ENCODE measurements at regions not wholly inside any gene's neighbourhood (a gene's known extent, or its start where the extent isn't known, plus 50 kb on each side); places are given as distances from the start of the nearest gene placed in this dataset.

- Histone ChIP-seq H3K27me3 (ENCODE audit: control insufficient read depth in 1 of 2, insufficient read depth in 1 of 2, low read length in 2 of 2) (no peaks in the 10 kb centered on the region), H3K79me1 (replicated peaks; ENCODE audit: low read length, poor library complexity, severe bottlenecking) (no peaks in the 10 kb centered on the region), H3K4me2 (ENCODE audit: low read length, poor library complexity, severe bottlenecking) (no peak overlapping the region), H4K91ac (ENCODE audit: low read length) (no peak overlapping the region), H2BK12ac (ENCODE audit: low read length in 2 of 2) (no peak overlapping the region), H3K23ac (ENCODE audit: low read length in 2 of 2) (no peak overlapping the region), H3K36me3 (ENCODE audit: control insufficient read depth in 1 of 2, insufficient read depth in 2 of 2, low read depth in 1 of 2, low read length in 2 of 2) (no peaks in the 10 kb centered on the region), H2BK120ac (ENCODE audit: low read depth, low read length) (no peak overlapping the region), H3K14ac (ENCODE audit: low read length in 2 of 2) (no peak overlapping the region), H3K4ac (ENCODE audit: low read depth in 1 of 2, low read length in 2 of 2) (no peak overlapping the region), H3K27ac (ENCODE audit: low read length, poor library complexity, severe bottlenecking) (no peak overlapping the region), H2AFZ (ENCODE audit: low read depth, low read length) (no peak overlapping the region), H2AK5ac (ENCODE audit: low read length, severe bottlenecking) (no peak overlapping the region), H2BK5ac (ENCODE audit: low read depth, low read length, poor library complexity, severe bottlenecking) (no peak overlapping the region), H3K18ac (ENCODE audit: low read depth in 1 of 2, low read length in 2 of 2) (no peak overlapping the region), H4K8ac (ENCODE audit: low read length) (no peak overlapping the region), H2BK15ac (ENCODE audit: low read depth, poor library complexity, severe bottlenecking) (no peak overlapping the region), H3K4me1 (ENCODE audit: control insufficient read depth, insufficient read depth, low read depth, low read length) (no peaks in the 10 kb centered on the region), H3K4me3 (ENCODE audit: insufficient read depth in 1 of 2, low read depth in 1 of 2, low read length in 2 of 2) (no peak overlapping the region), H3K9ac (ENCODE audit: low read length) (no peak overlapping the region), H3K9me3 (ENCODE audit: control insufficient read depth, low read length) (peaks cover 12% of the 10 kb centered on the region)
- DNase-seq, result no peak
These were observed 766.2 kb upstream of the KIRREL3 start for GRCh38 chr11:127766734-127767133.

GRCh38 chr11:127738771-127739286, 738.3 kb upstream of the KIRREL3 start:
- H3K27ac ChIP-seq (ENCODE audit: low read length, poor library complexity, severe bottlenecking), result no peak overlapping the region
- H3K9ac ChIP-seq (ENCODE audit: low read length), result no peak overlapping the region
- DNase-seq, result no peak
- no peak overlapping the region for H2AK5ac ChIP-seq (ENCODE audit: low read length, severe bottlenecking)
- H3K4me2 ChIP-seq (ENCODE audit: low read length, poor library complexity, severe bottlenecking), result no peak overlapping the region
- no peak overlapping the region for H2BK15ac ChIP-seq (ENCODE audit: low read depth, poor library complexity, severe bottlenecking)
- no peak overlapping the region for H3K23ac ChIP-seq (ENCODE audit: low read length in 2 of 2)
- H3K27me3 ChIP-seq (ENCODE audit: control insufficient read depth in 1 of 2, insufficient read depth in 1 of 2, low read length in 2 of 2), result no peaks in the 10 kb centered on the region
- no peak overlapping the region for H2AFZ ChIP-seq (ENCODE audit: low read depth, low read length)
- no peak overlapping the region for H3K18ac ChIP-seq (ENCODE audit: low read depth in 1 of 2, low read length in 2 of 2)
- H2BK12ac ChIP-seq (ENCODE audit: low read length in 2 of 2), result no peak overlapping the region
- no peak overlapping the region for H2BK5ac ChIP-seq (ENCODE audit: low read depth, low read length, poor library complexity, severe bottlenecking)
- no peak overlapping the region for H3K14ac ChIP-seq (ENCODE audit: low read length in 2 of 2)
- H3K79me1 ChIP-seq (replicated peaks; ENCODE audit: low read length, poor library complexity, severe bottlenecking), result no peaks in the 10 kb centered on the region
- H4K8ac ChIP-seq (ENCODE audit: low read length), result no peak overlapping the region
- no peaks in the 10 kb centered on the region for H3K9me3 ChIP-seq (ENCODE audit: control insufficient read depth, low read length)
- no peak overlapping the region for H4K91ac ChIP-seq (ENCODE audit: low read length)
- WGBS, result 75% methylated on average over 2 of the region's 5 CpGs
- H2BK120ac ChIP-seq (ENCODE audit: low read depth, low read length), result no peak overlapping the region
- H3K36me3 ChIP-seq (ENCODE audit: control insufficient read depth in 1 of 2, insufficient read depth in 2 of 2, low read depth in 1 of 2, low read length in 2 of 2), result no peaks in the 10 kb centered on the region
- H3K4ac ChIP-seq (ENCODE audit: low read depth in 1 of 2, low read length in 2 of 2), result no peak overlapping the region
- no peaks in the 10 kb centered on the region for H3K4me1 ChIP-seq (ENCODE audit: control insufficient read depth, insufficient read depth, low read depth, low read length)
- no peak overlapping the region for H3K4me3 ChIP-seq (ENCODE audit: insufficient read depth in 1 of 2, low read depth in 1 of 2, low read length in 2 of 2)

DNA sequence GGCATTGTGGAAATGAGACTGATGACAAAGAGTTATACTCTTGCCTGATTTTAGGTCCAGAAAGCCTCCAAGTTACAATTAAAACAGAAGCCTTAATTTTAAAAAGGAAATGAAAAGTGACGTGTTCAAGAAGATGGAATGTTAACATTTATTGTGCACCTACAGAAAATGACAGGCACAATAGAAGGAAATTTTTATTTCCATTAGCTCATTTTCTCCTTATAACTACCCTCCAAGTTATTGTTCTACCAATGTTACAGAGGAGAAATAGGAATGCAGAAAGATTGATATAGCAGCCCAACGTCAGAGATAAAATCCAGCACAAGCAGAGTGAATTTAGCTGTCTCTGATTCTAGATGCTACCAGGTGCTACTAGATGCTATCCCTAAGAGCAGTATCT, 736.9 kb upstream of the KIRREL3 start:
- Histone ChIP-seq H3K36me3 (ENCODE audit: control insufficient read depth in 1 of 2, insufficient read depth in 2 of 2, low read depth in 1 of 2, low read length in 2 of 2) (no peaks in the 10 kb centered on the region), H2AFZ (ENCODE audit: low read depth, low read length) (no peak overlapping the region), H2BK5ac (ENCODE audit: low read depth, low read length, poor library complexity, severe bottlenecking) (no peak overlapping the region), H3K14ac (ENCODE audit: low read length in 2 of 2) (no peak overlapping the region), H3K4ac (ENCODE audit: low read depth in 1 of 2, low read length in 2 of 2) (no peak overlapping the region), H3K79me1 (replicated peaks; ENCODE audit: low read length, poor library complexity, severe bottlenecking) (no peaks in the 10 kb centered on the region), H3K9ac (ENCODE audit: low read length) (no peak overlapping the region), H3K4me2 (ENCODE audit: low read length, poor library complexity, severe bottlenecking) (no peak overlapping the region), H3K9me3 (ENCODE audit: control insufficient read depth, low read length) (no peaks in the 10 kb centered on the region), H2BK15ac (ENCODE audit: low read depth, poor library complexity, severe bottlenecking) (no peak overlapping the region), H4K91ac (ENCODE audit: low read length) (no peak overlapping the region), H3K23ac (ENCODE audit: low read length in 2 of 2) (no peak overlapping the region), H2BK12ac (ENCODE audit: low read length in 2 of 2) (no peak overlapping the region), H3K4me3 (ENCODE audit: insufficient read depth in 1 of 2, low read depth in 1 of 2, low read length in 2 of 2) (no peak overlapping the region), H3K4me1 (ENCODE audit: control insufficient read depth, insufficient read depth, low read depth, low read length) (no peaks in the 10 kb centered on the region), H2AK5ac (ENCODE audit: low read length, severe bottlenecking) (no peak overlapping the region), H2BK120ac (ENCODE audit: low read depth, low read length) (no peak overlapping the region), H4K8ac (ENCODE audit: low read length) (no peak overlapping the region), H3K18ac (ENCODE audit: low read depth in 1 of 2, low read length in 2 of 2) (no peak overlapping the region), H3K27ac (ENCODE audit: low read length, poor library complexity, severe bottlenecking) (no peak overlapping the region), H3K27me3 (ENCODE audit: control insufficient read depth in 1 of 2, insufficient read depth in 1 of 2, low read length in 2 of 2) (no peaks in the 10 kb centered on the region)
- DNase-seq, result no peak
- WGBS, result no CpG with 5 or more reads among the region's 2 CpGs

- Histone ChIP-seq H3K14ac (ENCODE audit: low read length in 2 of 2) (no peak overlapping the region), H3K4me3 (ENCODE audit: insufficient read depth in 1 of 2, low read depth in 1 of 2, low read length in 2 of 2) (no peak overlapping the region), H2AK5ac (ENCODE audit: low read length, severe bottlenecking) (no peak overlapping the region), H3K36me3 (ENCODE audit: control insufficient read depth in 1 of 2, insufficient read depth in 2 of 2, low read depth in 1 of 2, low read length in 2 of 2) (no peaks in the 10 kb centered on the region), H3K9ac (ENCODE audit: low read length) (no peak overlapping the region), H3K4ac (ENCODE audit: low read depth in 1 of 2, low read length in 2 of 2) (no peak overlapping the region), H3K9me3 (ENCODE audit: control insufficient read depth, low read length) (peaks cover 6% of the 10 kb centered on the region), H2BK12ac (ENCODE audit: low read length in 2 of 2) (no peak overlapping the region), H3K27me3 (ENCODE audit: control insufficient read depth in 1 of 2, insufficient read depth in 1 of 2, low read length in 2 of 2) (no peaks in the 10 kb centered on the region), H3K27ac (ENCODE audit: low read length, poor library complexity, severe bottlenecking) (no peak overlapping the region), H4K91ac (ENCODE audit: low read length) (no peak overlapping the region), H2BK15ac (ENCODE audit: low read depth, poor library complexity, severe bottlenecking) (no peak overlapping the region), H3K4me1 (ENCODE audit: control insufficient read depth, insufficient read depth, low read depth, low read length) (no peaks in the 10 kb centered on the region), H3K23ac (ENCODE audit: low read length in 2 of 2) (no peak overlapping the region), H2BK5ac (ENCODE audit: low read depth, low read length, poor library complexity, severe bottlenecking) (no peak overlapping the region), H4K8ac (ENCODE audit: low read length) (no peak overlapping the region), H2AFZ (ENCODE audit: low read depth, low read length) (no peak overlapping the region), H3K18ac (ENCODE audit: low read depth in 1 of 2, low read length in 2 of 2) (no peak overlapping the region), H3K4me2 (ENCODE audit: low read length, poor library complexity, severe bottlenecking) (no peak overlapping the region), H2BK120ac (ENCODE audit: low read depth, low read length) (no peak overlapping the region), H3K79me1 (replicated peaks; ENCODE audit: low read length, poor library complexity, severe bottlenecking) (no peaks in the 10 kb centered on the region)
- 45% methylated on average over 4 of the region's 4 CpGs for whole genome bisulfite sequencing
- no peak for DNase-seq
These were observed 733.0 kb upstream of the KIRREL3 start for GRCh38 chr11:127733552-127733951.

Data from mesenchymal stem cell (in vitro differentiated cells and primary cell).